ENCODE measurements at regions not wholly inside any gene's neighbourhood (a gene's known extent, or its start where the extent isn't known, plus 50 kb on each side); places are given as distances from the start of the nearest gene placed in this dataset.

DNA sequence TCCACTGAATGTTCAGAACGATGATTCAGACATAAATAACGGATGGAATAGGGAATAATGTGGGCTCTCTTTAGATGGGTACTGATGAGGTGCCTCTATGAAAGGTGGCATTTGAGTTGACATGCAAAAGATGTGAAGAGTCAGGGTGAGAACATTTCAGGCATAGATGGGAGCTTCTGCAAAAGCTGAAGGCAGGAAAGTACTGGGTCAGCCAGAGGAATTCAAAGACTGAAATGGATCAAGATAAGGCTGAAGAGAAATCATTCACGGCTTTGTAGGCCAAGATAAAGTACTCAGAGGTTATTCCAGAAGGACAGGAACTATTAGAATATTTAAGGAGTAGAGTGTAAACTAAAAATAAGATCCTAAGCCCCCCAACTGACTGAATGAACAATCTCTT lies 189.6 kb upstream of the MCTP2 start:
- no peaks in the 10 kb centered on the region for H3K9me3 ChIP-seq
- intact Hi-C loops (cut with DNase I; ENCODE audit: low total_unique reads) (no loop called here), in situ Hi-C loops (cut with MboI; ENCODE audit: low pct_ligation_motif_present in 1 of 4, low pct_unique_long_range_greater_than_20kb in 1 of 4, low sequenced_read_pairs in 3 of 4) (no loop called here)
- H3K4me1 ChIP-seq: no peaks in the 10 kb centered on the region
- 65 to 84% methylated on average over 3 of the region's 3 CpGs for WGBS, 2 donors (ENCODE audit: low coverage in 1 of 2)
- H3K36me3 ChIP-seq: no peaks in the 10 kb centered on the region
- no peak overlapping the region for H3K27ac ChIP-seq
- no peak for DNase-seq
- H3K4me3 ChIP-seq: no peak overlapping the region
- no peaks in the 10 kb centered on the region for H3K27me3 ChIP-seq
- no peak for TF ChIP-seq EP300 (IDR thresholded peaks at IDR 0.05; ENCODE audit: low read depth)
- TF ChIP-seq, protein P1, sequence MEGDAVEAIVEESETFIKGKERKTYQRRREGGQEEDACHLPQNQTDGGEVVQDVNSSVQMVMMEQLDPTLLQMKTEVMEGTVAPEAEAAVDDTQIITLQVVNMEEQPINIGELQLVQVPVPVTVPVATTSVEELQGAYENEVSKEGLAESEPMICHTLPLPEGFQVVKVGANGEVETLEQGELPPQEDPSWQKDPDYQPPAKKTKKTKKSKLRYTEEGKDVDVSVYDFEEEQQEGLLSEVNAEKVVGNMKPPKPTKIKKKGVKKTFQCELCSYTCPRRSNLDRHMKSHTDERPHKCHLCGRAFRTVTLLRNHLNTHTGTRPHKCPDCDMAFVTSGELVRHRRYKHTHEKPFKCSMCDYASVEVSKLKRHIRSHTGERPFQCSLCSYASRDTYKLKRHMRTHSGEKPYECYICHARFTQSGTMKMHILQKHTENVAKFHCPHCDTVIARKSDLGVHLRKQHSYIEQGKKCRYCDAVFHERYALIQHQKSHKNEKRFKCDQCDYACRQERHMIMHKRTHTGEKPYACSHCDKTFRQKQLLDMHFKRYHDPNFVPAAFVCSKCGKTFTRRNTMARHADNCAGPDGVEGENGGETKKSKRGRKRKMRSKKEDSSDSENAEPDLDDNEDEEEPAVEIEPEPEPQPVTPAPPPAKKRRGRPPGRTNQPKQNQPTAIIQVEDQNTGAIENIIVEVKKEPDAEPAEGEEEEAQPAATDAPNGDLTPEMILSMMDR (IDR thresholded peaks at IDR 0.05): no peak
- no peak for TF ChIP-seq POLR2A (IDR thresholded peaks at IDR 0.05)
- no peak for TF ChIP-seq POLR2AphosphoS5 (IDR thresholded peaks at IDR 0.05)

DNA sequence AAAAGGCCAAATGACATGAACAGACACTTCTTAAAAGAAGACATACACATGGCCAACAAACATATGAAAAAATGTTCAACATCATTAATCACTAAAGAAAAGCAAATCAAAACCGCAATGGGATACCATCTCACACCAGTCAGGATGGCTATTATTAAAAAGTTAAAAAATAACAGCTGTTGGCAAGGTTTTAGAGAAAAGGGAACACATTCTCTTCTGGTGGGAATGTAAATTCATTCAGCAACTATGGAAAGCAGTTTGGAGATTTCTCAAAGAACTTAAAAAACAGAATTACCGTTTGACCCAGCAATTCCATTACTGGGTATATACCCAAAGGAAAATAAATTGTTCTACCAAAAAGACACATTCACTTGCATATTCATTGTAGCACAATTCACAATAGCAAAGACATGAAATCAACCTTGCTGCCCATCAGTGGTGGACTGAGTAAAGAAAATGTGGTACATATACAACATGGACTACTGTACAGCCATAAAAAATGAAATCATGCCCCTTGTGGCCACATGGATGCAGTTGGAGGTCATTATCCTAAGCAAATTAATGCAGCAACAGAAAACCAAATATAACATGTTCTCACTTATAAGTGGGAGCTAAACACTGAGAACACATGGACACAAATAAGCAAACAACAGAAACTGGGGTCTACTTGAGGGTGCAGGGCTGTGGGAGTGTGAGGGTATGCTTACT lies 190.7 kb upstream of the MCTP2 start:
- no peak overlapping the region for H3K4me3 ChIP-seq
- intact Hi-C loops (cut with DNase I; ENCODE audit: low total_unique reads) (no loop called here), in situ Hi-C loops (cut with MboI; ENCODE audit: low pct_ligation_motif_present in 1 of 4, low pct_unique_long_range_greater_than_20kb in 1 of 4, low sequenced_read_pairs in 3 of 4) (no loop called here)
- WGBS, 2 donors (ENCODE audit: low coverage in 1 of 2): 78 to 85% methylated on average over 2 of the region's 2 CpGs
- H3K36me3 ChIP-seq: no peaks in the 10 kb centered on the region
- no peak overlapping the region for H3K27ac ChIP-seq
- no peaks in the 10 kb centered on the region for H3K4me1 ChIP-seq
- H3K9me3 ChIP-seq: no peaks in the 10 kb centered on the region
- no peak for TF ChIP-seq POLR2AphosphoS5 (IDR thresholded peaks at IDR 0.05)
- TF ChIP-seq POLR2A (IDR thresholded peaks at IDR 0.05): no peak
- TF ChIP-seq, protein P1 (IDR thresholded peaks at IDR 0.05): no peak
- no peak for TF ChIP-seq EP300 (IDR thresholded peaks at IDR 0.05; ENCODE audit: low read depth)
- DNase-seq: no peak
- H3K27me3 ChIP-seq: no peaks in the 10 kb centered on the region

DNA sequence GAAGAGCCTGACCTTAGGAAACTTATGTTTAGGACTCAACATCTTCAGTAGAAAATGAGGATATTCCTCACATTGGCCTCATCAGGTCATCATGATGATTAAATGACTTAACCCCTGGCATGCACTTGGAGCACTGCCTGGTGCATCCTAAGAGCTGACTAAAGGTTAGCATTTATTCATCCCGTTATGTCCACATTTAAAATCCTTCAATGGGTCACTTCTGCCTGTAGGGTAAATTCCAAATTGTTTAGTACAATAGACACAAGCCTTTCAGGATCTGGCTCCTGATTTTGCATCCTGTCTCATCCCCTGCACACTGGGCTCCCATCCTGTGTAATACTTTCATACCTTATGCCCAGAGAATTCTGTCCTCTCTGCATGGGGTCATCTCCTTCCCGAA lies 195.2 kb upstream of the MCTP2 start:
- no peaks in the 10 kb centered on the region for H3K4me1 ChIP-seq
- H3K27me3 ChIP-seq: no peaks in the 10 kb centered on the region
- H3K4me3 ChIP-seq: no peak overlapping the region
- no peak overlapping the region for H3K27ac ChIP-seq
- in situ Hi-C loops (cut with MboI; ENCODE audit: low pct_ligation_motif_present in 1 of 4, low pct_unique_long_range_greater_than_20kb in 1 of 4, low sequenced_read_pairs in 3 of 4) (no loop called here), intact Hi-C loops (cut with DNase I; ENCODE audit: low total_unique reads) (no loop called here)
- 50 to 84% methylated on average over 2 of the region's 2 CpGs for WGBS, 2 donors (ENCODE audit: low coverage in 1 of 2)
- DNase-seq: no peak
- no peak for TF ChIP-seq POLR2A (IDR thresholded peaks at IDR 0.05)
- TF ChIP-seq POLR2AphosphoS5 (IDR thresholded peaks at IDR 0.05): no peak
- TF ChIP-seq EP300 (IDR thresholded peaks at IDR 0.05; ENCODE audit: low read depth): no peak
- H3K36me3 ChIP-seq: no peaks in the 10 kb centered on the region
- no peaks in the 10 kb centered on the region for H3K9me3 ChIP-seq

DNA sequence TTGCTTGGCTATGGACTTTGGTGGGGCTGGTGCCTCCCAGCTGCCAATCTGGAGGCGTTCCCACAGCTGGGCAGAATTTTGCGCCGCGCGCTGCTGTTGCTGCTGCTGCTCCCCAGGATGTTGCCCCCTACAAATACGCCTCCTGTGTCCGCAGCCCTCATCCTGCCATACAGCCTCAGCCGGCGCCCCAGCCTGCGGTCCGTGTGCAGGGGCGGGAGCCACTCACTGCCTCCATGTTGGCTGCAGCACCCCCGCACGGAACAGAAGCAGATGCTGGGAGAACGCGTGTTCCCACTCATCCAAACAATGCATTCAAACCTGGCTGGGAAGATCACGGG lies 197.7 kb upstream of the MCTP2 start:
- no peaks in the 10 kb centered on the region for H3K27me3 ChIP-seq
- WGBS, 2 donors (ENCODE audit: low coverage in 1 of 2): 93% methylated on average over 15 of the region's 17 CpGs; no CpG with 5 or more reads in 1 of the 2 donors
- no peaks in the 10 kb centered on the region for H3K4me1 ChIP-seq
- no peak for DNase-seq
- H3K27ac ChIP-seq: no peak overlapping the region
- no peak for TF ChIP-seq EP300 (IDR thresholded peaks at IDR 0.05; ENCODE audit: low read depth)
- TF ChIP-seq POLR2A (IDR thresholded peaks at IDR 0.05): no peak
- TF ChIP-seq, protein P1 (IDR thresholded peaks at IDR 0.05): no peak
- no peak for TF ChIP-seq POLR2AphosphoS5 (IDR thresholded peaks at IDR 0.05)
- H3K9me3 ChIP-seq: no peaks in the 10 kb centered on the region
- H3K4me3 ChIP-seq: no peak overlapping the region
- intact Hi-C loops (cut with DNase I; ENCODE audit: low total_unique reads): loop anchor here (1.0 kb wide), 1 partner anchor 35 kb away; no protein-coding TSS in a partner anchor
- in situ Hi-C loops (cut with MboI; ENCODE audit: low pct_ligation_motif_present in 1 of 4, low pct_unique_long_range_greater_than_20kb in 1 of 4, low sequenced_read_pairs in 3 of 4): no loop called here
- H3K36me3 ChIP-seq: no peaks in the 10 kb centered on the region
